T-helper 2 cell treated with Interferon-gamma antibody and Interleukin-4, amounts not matched to agents 5 μg/mL and 100 μg/mL, for 36 hours (primary cell): ENCODE measurements at regions not wholly inside any gene's neighbourhood (a gene's known extent, or its start where the extent isn't known, plus 50 kb on each side); places are given as distances from the start of the nearest gene placed in this dataset.

ENCODE experiments used
- DNase-seq: peaks from one replicate; pipeline ENCODE4 v3.0.0; 2021; ENCODE audit warnings: low spot score
- H3K27ac Mint-ChIP-seq: one replicate; pipeline ENCODE4 v1.8.0; 2021; ENCODE audit warnings: mild to moderate bottlenecking, mixed read lengths
- H3K27me3 Mint-ChIP-seq: one replicate; pipeline ENCODE4 v1.8.0; 2021; ENCODE audit warnings: low read depth, mixed read lengths
- H3K36me3 Mint-ChIP-seq: one replicate; pipeline ENCODE4 v1.8.0; 2021; ENCODE audit warnings: low read depth, mixed read lengths
- H3K4me1 Mint-ChIP-seq: one replicate; pipeline ENCODE4 v1.8.0; 2021; ENCODE audit warnings: low read depth, mixed read lengths
- H3K4me3 Mint-ChIP-seq: one replicate; pipeline ENCODE4 v1.8.0; 2022; ENCODE audit warnings: mild to moderate bottlenecking, moderate library complexity, mixed read lengths
- H3K9me3 Mint-ChIP-seq: one replicate; pipeline ENCODE4 v1.8.0; 2021; ENCODE audit warnings: mixed read lengths

DNA sequence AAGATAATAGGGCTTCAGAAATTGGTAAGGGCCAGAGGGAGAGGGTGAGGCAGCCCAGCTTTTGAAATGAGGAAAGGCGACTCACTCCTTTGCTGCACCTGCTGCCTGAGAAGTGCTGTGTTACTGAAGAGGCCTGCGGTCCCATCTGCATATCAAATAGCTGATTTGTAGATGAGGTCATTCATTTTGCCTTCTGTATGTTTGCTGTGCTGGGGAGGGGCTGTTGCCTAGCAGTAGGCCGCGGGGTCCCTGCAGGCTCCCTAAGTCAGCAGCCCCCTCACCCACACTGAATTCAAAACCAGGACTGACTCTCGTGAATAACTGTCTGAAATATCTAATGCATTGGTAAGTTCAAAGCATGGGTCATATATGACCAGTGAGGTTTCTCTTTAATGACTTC lies 377.2 kb downstream of the SOX11 start:
- no peak for DNase-seq
- Mint-ChIP-seq H3K27me3 (no peaks in the 10 kb centered on the region), H3K9me3 (no peaks in the 10 kb centered on the region), H3K36me3 (no peaks in the 10 kb centered on the region), H3K4me3 (no peak overlapping the region), H3K4me1 (no peaks in the 10 kb centered on the region), H3K27ac (no peak overlapping the region)

- Mint-ChIP-seq H3K36me3 (no peaks in the 10 kb centered on the region), H3K9me3 (no peaks in the 10 kb centered on the region), H3K27ac (no peak overlapping the region), H3K27me3 (no peaks in the 10 kb centered on the region), H3K4me1 (no peaks in the 10 kb centered on the region), H3K4me3 (no peak overlapping the region)
- DNase-seq = no peak
Observed at GRCh38 chr2:6071519-6071918, 379.3 kb downstream of the SOX11 start.

- no peak overlapping the region for H3K27ac Mint-ChIP-seq
- H3K9me3 Mint-ChIP-seq = no peaks in the 10 kb centered on the region
- DNase-seq = no peak
- no peak overlapping the region for H3K4me3 Mint-ChIP-seq
- H3K4me1 Mint-ChIP-seq = no peaks in the 10 kb centered on the region
- H3K36me3 Mint-ChIP-seq = no peaks in the 10 kb centered on the region
- no peaks in the 10 kb centered on the region for H3K27me3 Mint-ChIP-seq
Observed at GRCh38 chr2:6072276-6072675, 380.1 kb downstream of the SOX11 start.

DNA sequence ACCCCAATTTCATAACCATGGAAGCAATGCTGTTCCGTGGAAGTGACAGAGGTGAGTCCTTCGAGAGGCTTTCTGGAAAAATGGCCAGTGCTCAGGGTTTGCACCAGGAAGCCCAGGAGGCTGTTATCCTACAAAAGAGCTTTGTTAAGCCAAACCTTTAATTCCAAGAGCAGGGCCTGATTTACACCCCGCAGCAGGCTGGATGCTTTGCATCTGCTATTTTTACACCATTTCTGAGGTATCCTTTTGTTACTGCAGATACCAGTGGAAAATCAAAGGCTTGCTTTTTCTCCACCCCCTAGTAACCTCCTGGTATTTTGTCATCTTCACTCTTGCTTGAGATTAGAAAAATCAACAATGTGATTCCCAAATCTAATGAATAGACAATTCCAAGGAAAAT lies 380.6 kb downstream of the SOX11 start:
- no peaks in the 10 kb centered on the region for H3K27me3 Mint-ChIP-seq
- H3K4me3 Mint-ChIP-seq = no peak overlapping the region
- H3K4me1 Mint-ChIP-seq = no peaks in the 10 kb centered on the region
- DNase-seq = no peak
- no peak overlapping the region for H3K27ac Mint-ChIP-seq
- H3K9me3 Mint-ChIP-seq = no peaks in the 10 kb centered on the region
- no peaks in the 10 kb centered on the region for H3K36me3 Mint-ChIP-seq

GRCh38 chr2:6073191-6074088 lies 381.3 kb downstream of the SOX11 start:
- no peaks in the 10 kb centered on the region for H3K27me3 Mint-ChIP-seq
- H3K4me3 Mint-ChIP-seq = no peak overlapping the region
- H3K4me1 Mint-ChIP-seq = no peaks in the 10 kb centered on the region
- no peaks in the 10 kb centered on the region for H3K36me3 Mint-ChIP-seq
- no peak overlapping the region for H3K27ac Mint-ChIP-seq
- no peaks in the 10 kb centered on the region for H3K9me3 Mint-ChIP-seq
- DNase-seq = no peak

GRCh38 chr2:6074089-6074643 lies 382.0 kb downstream of the SOX11 start:
- Mint-ChIP-seq H3K36me3 (no peaks in the 10 kb centered on the region), H3K27ac (no peak overlapping the region), H3K4me1 (no peaks in the 10 kb centered on the region), H3K4me3 (no peak overlapping the region), H3K27me3 (no peaks in the 10 kb centered on the region), H3K9me3 (no peaks in the 10 kb centered on the region)
- no peak for DNase-seq

DNA sequence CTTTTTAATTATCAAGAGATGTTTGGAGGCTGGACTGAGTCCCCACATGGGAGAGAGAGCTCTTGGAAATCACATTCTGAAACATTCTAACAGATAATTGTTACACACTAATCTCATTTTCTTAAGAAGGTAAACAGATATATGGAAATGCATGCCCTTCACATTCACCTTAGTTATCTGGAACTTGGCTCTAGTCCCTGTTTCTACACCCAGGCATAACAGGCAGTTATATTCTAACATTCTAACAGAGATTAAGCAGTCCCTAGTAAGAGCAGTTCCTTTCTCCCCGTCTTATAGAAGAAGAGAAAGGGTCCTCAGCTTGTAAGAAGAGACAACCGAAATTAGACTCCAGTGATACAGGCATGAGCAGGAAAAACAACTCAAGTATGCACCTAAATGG lies 385.4 kb downstream of the SOX11 start:
- H3K4me3 Mint-ChIP-seq = no peak overlapping the region
- H3K27ac Mint-ChIP-seq = no peak overlapping the region
- H3K4me1 Mint-ChIP-seq = no peaks in the 10 kb centered on the region
- DNase-seq = no peak
- no peaks in the 10 kb centered on the region for H3K9me3 Mint-ChIP-seq
- no peaks in the 10 kb centered on the region for H3K36me3 Mint-ChIP-seq
- H3K27me3 Mint-ChIP-seq = no peaks in the 10 kb centered on the region

DNA sequence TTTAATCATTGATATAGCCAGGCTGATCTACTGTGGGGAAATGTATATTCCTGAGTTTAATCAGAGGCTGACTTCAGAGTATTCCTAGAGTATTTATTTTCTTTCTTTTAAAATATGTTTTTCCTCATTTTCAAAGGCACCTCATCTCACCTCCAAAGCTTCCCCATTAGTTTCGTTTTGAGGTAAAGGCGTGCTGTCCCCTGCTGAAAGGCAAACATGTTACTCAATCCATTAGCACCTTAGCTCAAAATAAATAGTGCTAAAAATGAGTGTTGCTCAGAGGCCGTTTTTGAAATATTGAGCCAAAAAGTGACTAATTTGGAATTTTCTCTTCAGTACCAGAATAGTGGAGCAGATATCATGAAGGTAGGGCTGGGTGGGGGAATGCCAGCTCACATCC lies 386.2 kb downstream of the SOX11 start:
- Mint-ChIP-seq H3K27me3 (no peaks in the 10 kb centered on the region), H3K4me3 (no peak overlapping the region), H3K36me3 (no peaks in the 10 kb centered on the region), H3K9me3 (no peaks in the 10 kb centered on the region), H3K4me1 (no peaks in the 10 kb centered on the region), H3K27ac (no peak overlapping the region)
- no peak for DNase-seq

DNA sequence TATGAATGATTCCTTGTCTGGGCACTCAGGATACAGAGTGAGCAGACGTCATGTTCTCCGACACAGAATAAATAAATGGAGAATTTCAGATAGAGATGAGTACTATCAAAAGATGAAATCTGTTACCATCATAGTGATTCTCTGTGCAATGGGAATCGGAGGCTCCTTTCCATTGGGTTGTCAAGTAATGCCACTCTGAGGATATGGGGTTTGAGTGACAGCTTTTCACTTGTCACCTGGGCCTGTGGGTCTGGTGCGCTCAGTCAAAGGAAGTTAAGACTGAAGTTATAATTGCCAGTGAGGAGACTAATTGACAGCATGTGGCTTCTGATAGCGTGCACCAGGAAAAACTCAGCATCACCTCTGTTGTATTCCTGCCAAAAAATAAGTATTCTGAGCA lies 387.2 kb downstream of the SOX11 start:
- H3K9me3 Mint-ChIP-seq = no peaks in the 10 kb centered on the region
- no peak for DNase-seq
- no peaks in the 10 kb centered on the region for H3K36me3 Mint-ChIP-seq
- no peaks in the 10 kb centered on the region for H3K4me1 Mint-ChIP-seq
- H3K27me3 Mint-ChIP-seq = no peaks in the 10 kb centered on the region
- H3K27ac Mint-ChIP-seq = no peak overlapping the region
- no peak overlapping the region for H3K4me3 Mint-ChIP-seq

DNA sequence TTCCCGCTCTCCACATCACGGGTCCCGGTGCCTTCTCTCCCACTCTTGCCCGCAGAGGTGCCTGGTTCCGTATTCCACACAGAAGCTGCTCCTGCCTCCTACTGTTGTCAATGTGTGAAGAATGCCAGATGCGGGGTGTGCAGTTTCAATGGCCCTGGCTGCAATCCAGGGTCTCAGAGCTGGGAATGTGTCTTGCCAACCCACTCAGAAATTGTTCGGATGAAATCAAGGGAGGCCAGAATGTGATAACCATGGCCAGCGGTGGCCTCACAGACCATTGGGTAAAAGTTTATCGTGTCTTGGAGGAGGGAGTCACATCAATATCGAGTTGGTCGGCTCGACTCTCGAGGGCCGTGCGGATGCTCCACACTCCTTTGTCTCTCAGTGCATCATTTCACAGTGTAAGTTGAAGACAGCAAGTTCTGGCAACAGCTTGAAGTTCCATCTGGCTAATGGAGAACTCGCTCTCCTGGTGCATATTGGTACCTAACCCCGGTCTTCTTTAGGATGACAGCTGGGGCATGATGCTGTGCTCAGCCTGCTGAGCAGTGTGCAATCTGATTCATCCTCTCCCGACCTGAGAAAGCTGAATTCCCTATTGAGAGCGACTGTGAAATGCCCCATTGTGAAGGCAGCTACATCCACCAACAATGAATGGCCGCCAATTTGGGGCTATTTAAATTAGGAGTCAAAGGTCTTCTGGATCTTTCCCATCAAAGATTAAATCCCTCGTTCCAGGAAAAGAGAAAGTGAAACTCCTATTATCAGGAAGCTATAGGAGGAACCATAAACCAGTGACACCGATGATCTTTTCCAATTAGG lies 389.0 kb downstream of the SOX11 start:
- Mint-ChIP-seq H3K27me3 (no peaks in the 10 kb centered on the region), H3K27ac (no peak overlapping the region), H3K9me3 (no peaks in the 10 kb centered on the region), H3K36me3 (no peaks in the 10 kb centered on the region), H3K4me3 (no peak overlapping the region), H3K4me1 (no peaks in the 10 kb centered on the region)
- DNase-seq = no peak

- Mint-ChIP-seq H3K9me3 (no peaks in the 10 kb centered on the region), H3K27me3 (no peaks in the 10 kb centered on the region), H3K4me1 (no peaks in the 10 kb centered on the region), H3K36me3 (no peaks in the 10 kb centered on the region), H3K27ac (no peak overlapping the region), H3K4me3 (no peak overlapping the region)
- DNase-seq = no peak
Observed at GRCh38 chr2:6081955-6082624, 389.9 kb downstream of the SOX11 start.

DNA sequence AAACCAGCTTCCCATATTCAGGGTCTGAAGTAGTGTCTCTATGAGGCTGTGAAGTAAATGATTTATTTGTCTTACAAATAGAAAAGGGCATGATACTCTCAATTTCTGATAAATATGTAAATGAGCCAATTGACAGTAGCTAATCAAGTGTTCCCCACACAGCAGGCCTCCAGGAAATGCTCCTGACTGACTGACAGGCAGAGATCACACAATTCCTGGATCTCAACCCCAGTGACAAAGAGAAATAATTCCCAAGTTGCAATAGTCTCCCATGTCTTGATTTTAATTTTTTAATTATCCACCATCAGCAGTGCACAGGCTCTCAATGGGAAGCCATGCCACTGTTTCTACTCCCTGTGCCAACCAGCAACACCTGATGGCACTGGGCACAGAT lies 390.4 kb downstream of the SOX11 start:
- Mint-ChIP-seq H3K4me1 (no peaks in the 10 kb centered on the region), H3K36me3 (no peaks in the 10 kb centered on the region), H3K27me3 (no peaks in the 10 kb centered on the region), H3K4me3 (no peak overlapping the region), H3K9me3 (no peaks in the 10 kb centered on the region), H3K27ac (no peak overlapping the region)
- no peak for DNase-seq

GRCh38 chr2:6083136-6083535 lies 391.0 kb downstream of the SOX11 start:
- no peaks in the 10 kb centered on the region for H3K4me1 Mint-ChIP-seq
- no peak overlapping the region for H3K4me3 Mint-ChIP-seq
- H3K9me3 Mint-ChIP-seq = no peaks in the 10 kb centered on the region

GRCh38 chr2:6089474-6089873 lies 397.3 kb downstream of the SOX11 start:
- H3K36me3 Mint-ChIP-seq = no peaks in the 10 kb centered on the region
- no peak overlapping the region for H3K4me3 Mint-ChIP-seq
- no peak for DNase-seq
- H3K27ac Mint-ChIP-seq = no peak overlapping the region
- no peaks in the 10 kb centered on the region for H3K27me3 Mint-ChIP-seq
- no peaks in the 10 kb centered on the region for H3K9me3 Mint-ChIP-seq
- no peaks in the 10 kb centered on the region for H3K4me1 Mint-ChIP-seq

More at GRCh38 chr2:6083136-6083535, 391.0 kb downstream of the SOX11 start:
- Mint-ChIP-seq H3K36me3 (no peaks in the 10 kb centered on the region), H3K27me3 (no peaks in the 10 kb centered on the region), H3K27ac (no peak overlapping the region)
- DNase-seq = no peak
